ENCODE measurements at regions not wholly inside any gene's neighbourhood (a gene's known extent, or its start where the extent isn't known, plus 50 kb on each side); places are given as distances from the start of the nearest gene placed in this dataset.
"Not testable (repeated sequence)": the region's sequence is repeated elsewhere in the genome, so short reads cannot be mapped to it uniquely, and the experiment has no call there.

DNA sequence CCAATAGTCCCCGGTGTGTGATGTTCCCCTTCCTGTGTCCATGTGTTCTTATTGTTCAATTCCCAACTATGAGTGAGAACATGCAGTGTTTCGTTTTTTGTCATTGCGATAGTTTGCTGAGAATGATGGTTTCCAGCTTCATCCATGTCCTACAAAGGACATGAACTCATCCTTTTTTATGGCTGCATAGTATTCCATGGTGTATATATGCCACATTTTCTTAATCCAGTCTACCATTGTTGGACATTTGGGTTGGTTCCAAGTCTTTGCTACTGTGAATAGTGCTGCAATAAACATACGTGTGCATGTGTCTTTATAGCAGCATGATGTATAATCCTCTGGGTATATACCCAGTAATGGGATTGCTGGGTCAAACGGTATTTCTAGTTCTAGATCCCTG is 109.6 kb upstream of the ANKRD28 start:
- not testable (repeated sequence) for TF ChIP-seq POLR2AphosphoS5 (IDR thresholded peaks at IDR 0.05; ENCODE audit: borderline replicate concordance, low read depth, low read length); EZH2 (IDR thresholded peaks at IDR 0.05)

All from SK-N-MC (cell line).